Smooth muscle cell (in vitro differentiated cells): ENCODE measurements at regions not wholly inside any gene's neighbourhood (a gene's known extent, or its start where the extent isn't known, plus 50 kb on each side); places are given as distances from the start of the nearest gene placed in this dataset.

Source experiments
- DNase-seq: peaks from one replicate; lab custom pipeline; 2025; ENCODE audit not compliant: unreplicated experiment; lab: John Stamatoyannopoulos, UW
- H2AFZ ChIP-seq: fragments of 200-600 bp; sonication (generic); 2 replicates; pipeline ENCODE4 v1.6.0; 2016; ENCODE audit warnings: antibody characterized with exemption, low read depth, mild to moderate bottlenecking
- H3F3A ChIP-seq: fragments of 200-600 bp; sonication (generic); 2 replicates; pipeline ENCODE4 v1.6.0; 2017; ENCODE audit warnings: antibody characterized with exemption, low read depth
- H3K27ac ChIP-seq: fragments of 200-600 bp; sonication (generic); 2 replicates; pipeline ENCODE4 v1.5.1; 2016; ENCODE audit warnings: low read depth, mild to moderate bottlenecking
- H3K27me3 ChIP-seq: fragments of 200-600 bp; sonication (generic); 2 replicates; pipeline ENCODE4 v1.6.1; 2016; ENCODE audit warnings: low read depth, mild to moderate bottlenecking
- H3K36me3 ChIP-seq: fragments of 200-600 bp; sonication (generic); 2 replicates; pipeline ENCODE4 v1.5.1; 2016; ENCODE audit warnings: low read depth
- H3K4me1 ChIP-seq: fragments of 200-600 bp; sonication (generic); 2 replicates; pipeline ENCODE4 v1.5.1; 2016; ENCODE audit warnings: low read depth
- H3K4me2 ChIP-seq: fragments of 200-600 bp; sonication (generic); 2 replicates; pipeline ENCODE4 v1.6.0; 2016; ENCODE audit warnings: mild to moderate bottlenecking
- H3K4me3 ChIP-seq: fragments of 200-600 bp; sonication (generic); 2 replicates; pipeline ENCODE4 v1.5.1; 2016; ENCODE audit warnings: mild to moderate bottlenecking
- H3K79me2 ChIP-seq: fragments of 200-600 bp; sonication (generic); 2 replicates; pipeline ENCODE4 v1.6.0; 2016; ENCODE audit warnings: low read depth, mild to moderate bottlenecking
- H3K9ac ChIP-seq: fragments of 200-600 bp; sonication (generic); 2 replicates; pipeline ENCODE4 v1.6.0; 2016; ENCODE audit warnings: low read depth
- H3K9me3 ChIP-seq: fragments of 200-600 bp; sonication (generic); replicated peaks from 2 replicates; pipeline ENCODE4 v1.5.1; 2016; ENCODE audit warnings: low read depth
- H4K20me1 ChIP-seq: fragments of 200-600 bp; sonication (generic); 2 replicates; pipeline ENCODE4 v1.6.0; 2016; ENCODE audit warnings: low read depth
- WGBS: methylation state at CpG from one replicate; pipeline ENCODE4 v1.1.7; 2016; ENCODE audit warnings: low lambda C conversion rate; 5-methylcytosine and 5-hydroxymethylcytosine counted together
- TF ChIP-seq, protein P1 (sequence below): fragments of 200-600 bp; sonication (generic); IDR thresholded peaks from 2 replicates; pipeline ENCODE4 v1.5.1; 2017; ENCODE audit warnings: borderline replicate concordance, mild to moderate bottlenecking, antibody characterized with exemption; ENCODE audit not compliant: insufficient read depth, poor library complexity, severe bottlenecking

- no peak overlapping the region for H3K27ac ChIP-seq
- H3F3A ChIP-seq: no peaks in the 10 kb centered on the region
- H3K36me3 ChIP-seq: no peaks in the 10 kb centered on the region
- no peak for DNase-seq
- 66% methylated on average over 3 of the region's 3 CpGs for WGBS
- no peaks in the 10 kb centered on the region for H3K4me1 ChIP-seq
- no peak overlapping the region for H3K4me3 ChIP-seq
- H3K9ac ChIP-seq: no peak overlapping the region
- no peaks in the 10 kb centered on the region for H3K79me2 ChIP-seq
- no peaks in the 10 kb centered on the region for H3K27me3 ChIP-seq
- no peak overlapping the region for H2AFZ ChIP-seq
- H3K9me3 ChIP-seq: no peaks in the 10 kb centered on the region
- TF ChIP-seq, protein P1, sequence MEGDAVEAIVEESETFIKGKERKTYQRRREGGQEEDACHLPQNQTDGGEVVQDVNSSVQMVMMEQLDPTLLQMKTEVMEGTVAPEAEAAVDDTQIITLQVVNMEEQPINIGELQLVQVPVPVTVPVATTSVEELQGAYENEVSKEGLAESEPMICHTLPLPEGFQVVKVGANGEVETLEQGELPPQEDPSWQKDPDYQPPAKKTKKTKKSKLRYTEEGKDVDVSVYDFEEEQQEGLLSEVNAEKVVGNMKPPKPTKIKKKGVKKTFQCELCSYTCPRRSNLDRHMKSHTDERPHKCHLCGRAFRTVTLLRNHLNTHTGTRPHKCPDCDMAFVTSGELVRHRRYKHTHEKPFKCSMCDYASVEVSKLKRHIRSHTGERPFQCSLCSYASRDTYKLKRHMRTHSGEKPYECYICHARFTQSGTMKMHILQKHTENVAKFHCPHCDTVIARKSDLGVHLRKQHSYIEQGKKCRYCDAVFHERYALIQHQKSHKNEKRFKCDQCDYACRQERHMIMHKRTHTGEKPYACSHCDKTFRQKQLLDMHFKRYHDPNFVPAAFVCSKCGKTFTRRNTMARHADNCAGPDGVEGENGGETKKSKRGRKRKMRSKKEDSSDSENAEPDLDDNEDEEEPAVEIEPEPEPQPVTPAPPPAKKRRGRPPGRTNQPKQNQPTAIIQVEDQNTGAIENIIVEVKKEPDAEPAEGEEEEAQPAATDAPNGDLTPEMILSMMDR: no peak
- no peaks in the 10 kb centered on the region for H4K20me1 ChIP-seq
- no peak overlapping the region for H3K4me2 ChIP-seq
Measured at GRCh38 chr2:125561302-125561701, 1094.7 kb upstream of the GYPC start.

DNA sequence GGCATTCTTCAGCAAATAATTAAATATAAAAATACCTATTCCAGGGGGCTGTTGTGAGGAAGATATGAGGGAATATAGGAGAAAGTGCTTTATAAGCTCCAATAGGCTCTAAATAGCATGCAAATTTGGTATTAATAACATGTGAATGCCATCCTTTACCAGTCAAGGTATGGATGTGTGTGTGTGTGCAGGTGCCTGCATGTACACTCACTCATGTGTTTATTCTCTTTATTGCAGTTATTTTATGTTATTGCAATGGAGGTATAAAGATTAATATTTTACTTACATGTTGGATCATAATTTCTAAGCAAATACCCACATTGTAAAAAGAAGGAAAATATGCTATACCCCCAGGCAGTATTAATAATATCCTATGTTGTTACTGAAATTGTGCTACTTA, 1093.0 kb upstream of the GYPC start:
- DNase-seq: no peak

DNA sequence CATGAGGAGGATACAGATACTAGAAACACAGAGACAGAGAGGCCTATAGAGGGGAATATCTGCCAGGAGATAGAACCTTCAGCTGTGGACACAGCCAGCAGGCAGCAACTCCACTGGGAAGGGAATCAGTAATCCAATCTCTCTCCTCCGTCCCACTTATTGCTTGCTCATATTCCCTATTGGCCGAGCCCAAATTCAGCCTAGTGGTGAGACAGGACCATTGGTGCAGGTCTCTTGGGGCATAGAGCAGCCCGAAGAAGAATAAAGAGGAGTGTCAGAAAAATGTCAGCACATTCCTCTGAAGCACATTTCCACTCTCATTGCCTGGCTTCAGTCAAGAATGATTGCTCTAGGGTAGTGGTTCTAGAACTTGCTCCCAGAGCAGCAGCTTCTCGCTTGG, 1091.5 kb upstream of the GYPC start:
- no peaks in the 10 kb centered on the region for H3K27me3 ChIP-seq
- 73% methylated on average over 4 of the region's 4 CpGs for WGBS
- H3F3A ChIP-seq: no peaks in the 10 kb centered on the region

More for the DNA sequence above, 1093.0 kb upstream of the GYPC start:
- H4K20me1 ChIP-seq: no peaks in the 10 kb centered on the region
- no peaks in the 10 kb centered on the region for H3K79me2 ChIP-seq
- H3K9me3 ChIP-seq: no peaks in the 10 kb centered on the region
- TF ChIP-seq, protein P1: no peak
- H3K27me3 ChIP-seq: no peaks in the 10 kb centered on the region
- no peaks in the 10 kb centered on the region for H3F3A ChIP-seq
- no peak overlapping the region for H3K4me2 ChIP-seq
- no peak overlapping the region for H3K4me3 ChIP-seq
- H3K4me1 ChIP-seq: no peaks in the 10 kb centered on the region
- no peaks in the 10 kb centered on the region for H3K36me3 ChIP-seq
- no peak overlapping the region for H3K9ac ChIP-seq
- no peak overlapping the region for H3K27ac ChIP-seq
- H2AFZ ChIP-seq: no peak overlapping the region

GRCh38 chr2:125566422-125566821, 1089.5 kb upstream of the GYPC start:
- WGBS: 79% methylated on average over 3 of the region's 3 CpGs
- Histone ChIP-seq H3K9me3 (no peaks in the 10 kb centered on the region), H3K4me1 (no peaks in the 10 kb centered on the region), H3K27ac (no peak overlapping the region), H4K20me1 (no peaks in the 10 kb centered on the region), H2AFZ (no peak overlapping the region), H3K36me3 (no peaks in the 10 kb centered on the region), H3K4me2 (no peak overlapping the region), H3K27me3 (no peaks in the 10 kb centered on the region), H3K79me2 (no peaks in the 10 kb centered on the region), H3K9ac (no peak overlapping the region), H3F3A (no peaks in the 10 kb centered on the region), H3K4me3 (no peak overlapping the region)
- DNase-seq: no peak
- TF ChIP-seq, protein P1: no peak

More for the DNA sequence above, 1091.5 kb upstream of the GYPC start:
- Histone ChIP-seq H3K4me3 (no peak overlapping the region), H3K36me3 (no peaks in the 10 kb centered on the region), H4K20me1 (no peaks in the 10 kb centered on the region), H2AFZ (no peak overlapping the region), H3K79me2 (no peaks in the 10 kb centered on the region), H3K9ac (no peak overlapping the region), H3K4me1 (no peaks in the 10 kb centered on the region), H3K9me3 (no peaks in the 10 kb centered on the region), H3K27ac (no peak overlapping the region), H3K4me2 (no peak overlapping the region)
- DNase-seq: no peak
- TF ChIP-seq, protein P1: no peak
